ENCODE measurements at regions not wholly inside any gene's neighbourhood (a gene's known extent, or its start where the extent isn't known, plus 50 kb on each side); places are given as distances from the start of the nearest gene placed in this dataset.

GRCh38 chrX:125953814-125954213, 212.3 kb downstream of the DCAF12L2 start:
- Histone ChIP-seq H3K4me1 (replicated peaks in 1 of 2) (no peaks in the 10 kb centered on the region), H3K27ac (no peak overlapping the region), H3K4me3 (no peak overlapping the region)
- ATAC-seq (replicated peaks in 6 of 8) = peak in 1 of 8 experiments; percentile 21
- WGBS, 10 experiments = 0 to 80% (median 40%) methylated on average over 1 to 2 of the region's 2 CpGs; no CpG with 5 or more reads in 3 of the 10 experiments
- in situ Hi-C loops (cut with MboI; ENCODE audit: low pct_unique_long_range_greater_than_20kb in 2 of 9, low sequenced_read_pairs in 9 of 9, unreplicated experiment in 9 of 9) = no loop called here

- in situ Hi-C loops (cut with MboI; ENCODE audit: low pct_unique_long_range_greater_than_20kb in 2 of 9, low sequenced_read_pairs in 9 of 9, unreplicated experiment in 9 of 9) = no loop called here
- no peaks in the 10 kb centered on the region for H3K4me1 ChIP-seq (replicated peaks in 1 of 2)
- 0 to 100% (median 20%) methylated on average over 1 to 3 of the region's 3 CpGs; no CpG with 5 or more reads in 2 of the 10 experiments for WGBS, 10 experiments
Observed at GRCh38 chrX:125954236-125954635, 211.9 kb downstream of the DCAF12L2 start.

GRCh38 chrX:125977851-125978250, 188.2 kb downstream of the DCAF12L2 start:
- in situ Hi-C loops (cut with MboI; ENCODE audit: low pct_unique_long_range_greater_than_20kb in 2 of 9, low sequenced_read_pairs in 9 of 9, unreplicated experiment in 9 of 9) = no loop called here
- no peak for ATAC-seq (replicated peaks in 6 of 8)
- H3K27ac ChIP-seq = no peak overlapping the region
- H3K4me3 ChIP-seq = no peak overlapping the region
- H3K4me1 ChIP-seq (replicated peaks in 1 of 2) = no peaks in the 10 kb centered on the region
- WGBS, 10 experiments = 0 to 80% (median 14%) methylated on average over 1 to 2 of the region's 2 CpGs; no CpG with 5 or more reads in 6 of the 10 experiments

More at GRCh38 chrX:125954236-125954635, 211.9 kb downstream of the DCAF12L2 start:
- Histone ChIP-seq H3K4me3 (no peak overlapping the region), H3K27ac (no peak overlapping the region)
- ATAC-seq (replicated peaks in 6 of 8) = no peak

GRCh38 chrX:125998432-125998831, 167.7 kb downstream of the DCAF12L2 start:
- Histone ChIP-seq H3K4me1 (replicated peaks in 1 of 2) (no peaks in the 10 kb centered on the region), H3K4me3 (no peak overlapping the region), H3K27ac (no peak overlapping the region)
- WGBS, 10 experiments = 0 to 11% (median 0%) methylated on average over 1 to 2 of the region's 2 CpGs; no CpG with 5 or more reads in 2 of the 10 experiments
- ATAC-seq (replicated peaks in 6 of 8) = peak in 2 of 8 experiments; percentile 27 to 30
- in situ Hi-C loops (cut with MboI; ENCODE audit: low pct_unique_long_range_greater_than_20kb in 2 of 9, low sequenced_read_pairs in 9 of 9, unreplicated experiment in 9 of 9) = no loop called here

DNA sequence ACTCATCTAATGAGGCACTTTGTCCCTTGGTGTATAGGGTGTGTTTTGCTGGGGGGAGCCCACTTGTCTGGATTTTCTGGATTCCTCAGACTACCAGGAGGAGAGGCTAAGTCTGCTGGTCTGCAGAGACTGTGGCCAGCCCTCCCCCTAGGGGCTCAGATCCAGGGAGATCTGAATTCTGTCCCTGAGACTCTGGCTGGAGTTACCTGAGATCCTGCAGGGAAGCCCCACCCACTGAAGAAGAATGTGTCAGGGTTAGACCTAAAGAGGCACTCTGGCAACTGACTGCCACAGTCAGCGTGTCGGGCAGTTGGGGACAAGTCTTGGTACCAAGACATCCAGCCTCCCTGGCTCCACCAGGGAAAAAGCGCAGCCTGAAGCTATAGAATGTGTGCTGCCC, 138.9 kb downstream of the DCAF12L2 start:
- no peak for ATAC-seq (replicated peaks in 6 of 8)
- WGBS, 10 experiments = no CpG with 5 or more reads among the region's 3 CpGs
- Histone ChIP-seq H3K4me1 (replicated peaks in 1 of 2) (no peaks in the 10 kb centered on the region), H3K27ac (no peak overlapping the region), H3K4me3 (no peak overlapping the region)
- in situ Hi-C loops (cut with MboI; ENCODE audit: low pct_unique_long_range_greater_than_20kb in 2 of 9, low sequenced_read_pairs in 9 of 9, unreplicated experiment in 9 of 9) = no loop called here

DNA sequence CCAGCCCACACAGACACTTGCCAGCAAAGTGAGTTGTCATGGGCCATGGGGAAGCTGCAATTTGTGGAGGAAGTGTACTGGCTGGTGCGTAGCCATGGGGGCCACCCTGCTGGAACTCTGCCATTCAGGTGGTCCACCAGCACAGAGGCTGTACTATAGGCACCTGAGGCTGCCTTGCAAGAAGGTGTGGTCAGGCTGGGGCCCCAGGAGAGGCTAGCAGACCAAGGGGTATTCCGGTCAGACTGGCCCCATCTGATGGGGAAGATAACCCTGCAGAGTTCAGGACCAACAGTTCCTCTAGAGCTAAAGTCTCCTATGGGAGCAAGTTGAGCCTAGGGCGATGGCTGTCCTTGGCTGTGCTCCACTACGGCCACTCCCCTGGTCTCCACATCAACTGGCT, 136.1 kb downstream of the DCAF12L2 start:
- in situ Hi-C loops (cut with MboI; ENCODE audit: low pct_unique_long_range_greater_than_20kb in 2 of 9, low sequenced_read_pairs in 9 of 9, unreplicated experiment in 9 of 9) = no loop called here
- Histone ChIP-seq H3K27ac (no peak overlapping the region), H3K4me1 (replicated peaks in 1 of 2) (no peaks in the 10 kb centered on the region), H3K4me3 (no peak overlapping the region)
- 30 to 38% methylated on average over 3 of the region's 4 CpGs; no CpG with 5 or more reads in 8 of the 10 experiments for WGBS, 10 experiments
- no peak for ATAC-seq (replicated peaks in 6 of 8)

- WGBS, 10 experiments = 0 to 90% (median 33%) methylated on average over 1 to 4 of the region's 4 CpGs; no CpG with 5 or more reads in 3 of the 10 experiments
- in situ Hi-C loops (cut with MboI; ENCODE audit: low pct_unique_long_range_greater_than_20kb in 2 of 9, low sequenced_read_pairs in 9 of 9, unreplicated experiment in 9 of 9) = no loop called here
- Histone ChIP-seq H3K4me1 (replicated peaks in 1 of 2) (no peaks in the 10 kb centered on the region), H3K27ac (no peak overlapping the region), H3K4me3 (no peak overlapping the region)
- ATAC-seq (replicated peaks in 6 of 8) = no peak
Observed at GRCh38 chrX:126063984-126064383, 102.1 kb downstream of the DCAF12L2 start.

DNA sequence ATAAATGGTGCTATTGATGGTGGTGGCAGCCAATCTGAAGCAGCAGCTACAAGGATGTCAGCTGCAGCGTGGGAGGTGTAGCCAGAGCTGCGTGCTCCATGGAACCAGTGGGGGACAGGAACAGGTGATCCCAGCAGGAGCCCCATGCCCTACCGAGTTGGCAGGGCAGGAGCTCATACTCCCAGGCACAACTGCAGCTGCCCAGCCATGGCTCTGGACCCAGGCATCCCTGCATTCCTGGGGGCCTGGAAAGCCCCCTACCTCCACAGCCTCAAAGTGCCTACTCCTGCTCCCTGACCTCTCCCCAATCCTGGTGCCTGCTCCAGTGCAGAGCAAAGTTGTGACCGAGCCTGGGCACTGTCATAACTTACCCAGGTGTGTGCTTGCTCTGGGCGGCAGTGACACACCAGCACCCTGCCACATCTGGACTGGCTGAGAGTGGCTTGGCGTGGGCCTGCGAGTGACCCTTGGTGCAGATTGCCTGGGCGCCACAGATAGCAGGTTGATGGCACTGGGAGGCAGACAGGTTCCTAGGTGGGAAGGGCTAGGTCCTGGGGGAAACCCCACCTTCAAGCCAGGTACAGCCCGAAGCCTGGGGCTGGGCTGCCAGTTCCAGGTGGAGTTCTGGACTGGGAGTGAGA, 101.1 kb downstream of the DCAF12L2 start:
- H3K4me3 ChIP-seq = no peak overlapping the region
- no peak for ATAC-seq (replicated peaks in 6 of 8)
- in situ Hi-C loops (cut with MboI; ENCODE audit: low pct_unique_long_range_greater_than_20kb in 2 of 9, low sequenced_read_pairs in 9 of 9, unreplicated experiment in 9 of 9) = no loop called here
- 71% methylated on average over 1 of the region's 9 CpGs; no CpG with 5 or more reads in 9 of the 10 experiments for WGBS, 10 experiments
- H3K4me1 ChIP-seq (replicated peaks in 1 of 2) = no peaks in the 10 kb centered on the region
- no peak overlapping the region for H3K27ac ChIP-seq

DNA sequence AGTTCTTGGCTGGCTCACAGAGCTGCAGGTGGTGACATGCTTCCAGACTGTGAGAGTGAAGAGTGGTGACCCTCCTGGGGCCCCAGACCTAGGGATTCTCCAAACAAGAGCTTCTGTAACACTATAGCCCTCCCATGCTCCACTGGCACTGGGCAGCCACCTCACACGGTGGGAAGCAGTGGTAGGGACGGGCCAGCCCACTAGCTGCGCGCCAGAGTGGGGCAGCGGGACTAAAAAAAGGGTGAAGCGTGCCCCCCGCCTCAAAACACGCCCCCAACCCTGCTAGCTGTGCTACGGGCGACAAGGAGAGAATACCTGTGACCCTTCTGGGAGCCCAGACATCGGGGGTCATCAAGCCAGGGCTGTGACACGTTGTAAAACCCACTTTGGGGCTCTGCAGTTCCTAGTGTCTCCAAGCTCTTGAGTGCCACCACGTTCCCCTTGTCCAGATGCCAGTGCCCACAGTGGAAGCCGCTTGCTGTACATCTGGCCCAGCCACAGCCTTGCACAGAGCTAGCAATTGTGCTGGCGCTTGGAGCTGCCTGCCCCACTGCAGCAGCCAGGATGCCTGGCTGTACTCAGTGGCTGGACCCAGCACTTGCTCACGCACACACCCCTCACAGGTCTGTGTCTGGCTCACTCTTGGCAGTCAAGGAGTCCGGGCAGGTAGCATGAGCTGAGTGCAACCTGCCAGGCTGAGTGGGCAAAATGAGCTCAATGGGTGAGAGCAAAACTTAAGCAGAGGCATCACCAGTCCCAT, 100.0 kb downstream of the DCAF12L2 start:
- no peak for ATAC-seq (replicated peaks in 6 of 8)
- H3K4me3 ChIP-seq = no peak overlapping the region
- H3K27ac ChIP-seq = no peak overlapping the region
- no peaks in the 10 kb centered on the region for H3K4me1 ChIP-seq (replicated peaks in 1 of 2)
- WGBS, 10 experiments = 0 to 47% methylated on average over 8 to 10 of the region's 17 CpGs; no CpG with 5 or more reads in 8 of the 10 experiments
- in situ Hi-C loops (cut with MboI; ENCODE audit: low pct_unique_long_range_greater_than_20kb in 2 of 9, low sequenced_read_pairs in 9 of 9, unreplicated experiment in 9 of 9) = no loop called here

Measured in motor neuron (in vitro differentiated cells).